ENCODE measurements at regions not wholly inside any gene's neighbourhood (a gene's known extent, or its start where the extent isn't known, plus 50 kb on each side); places are given as distances from the start of the nearest gene placed in this dataset.

GRCh38 chr2:120871016-120871635 lies 135.5 kb downstream of the GLI2 start:
- TF ChIP-seq POLR2A (IDR thresholded peaks at IDR 0.05), result no peak
- TF ChIP-seq CTCF (IDR thresholded peaks at IDR 0.05), result no peak

Measured in upper lobe of left lung (tissue), 4 donors.